ENCODE measurements at regions not wholly inside any gene's neighbourhood (a gene's known extent, or its start where the extent isn't known, plus 50 kb on each side); places are given as distances from the start of the nearest gene placed in this dataset.

DNA sequence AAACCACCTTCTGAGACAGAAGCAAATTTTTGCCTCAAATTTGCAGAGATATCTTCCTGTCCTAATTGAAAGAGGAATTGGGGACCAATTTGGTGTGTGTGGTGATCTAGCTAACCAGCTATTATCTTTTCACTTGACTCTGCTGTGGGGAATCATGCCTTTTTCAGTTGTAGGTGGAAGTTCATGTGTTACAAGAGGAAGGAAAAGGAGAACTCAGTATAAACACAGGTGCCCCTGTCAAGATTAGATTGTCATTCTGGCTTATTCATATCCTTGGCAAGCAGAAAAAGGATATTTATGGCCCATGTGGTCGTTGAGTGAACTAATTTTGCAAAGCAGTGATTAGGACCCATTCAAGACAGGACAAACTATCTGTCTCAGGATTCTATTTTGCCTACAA lies 336.8 kb upstream of the SLC30A5 start:
- TF ChIP-seq, protein P1, sequence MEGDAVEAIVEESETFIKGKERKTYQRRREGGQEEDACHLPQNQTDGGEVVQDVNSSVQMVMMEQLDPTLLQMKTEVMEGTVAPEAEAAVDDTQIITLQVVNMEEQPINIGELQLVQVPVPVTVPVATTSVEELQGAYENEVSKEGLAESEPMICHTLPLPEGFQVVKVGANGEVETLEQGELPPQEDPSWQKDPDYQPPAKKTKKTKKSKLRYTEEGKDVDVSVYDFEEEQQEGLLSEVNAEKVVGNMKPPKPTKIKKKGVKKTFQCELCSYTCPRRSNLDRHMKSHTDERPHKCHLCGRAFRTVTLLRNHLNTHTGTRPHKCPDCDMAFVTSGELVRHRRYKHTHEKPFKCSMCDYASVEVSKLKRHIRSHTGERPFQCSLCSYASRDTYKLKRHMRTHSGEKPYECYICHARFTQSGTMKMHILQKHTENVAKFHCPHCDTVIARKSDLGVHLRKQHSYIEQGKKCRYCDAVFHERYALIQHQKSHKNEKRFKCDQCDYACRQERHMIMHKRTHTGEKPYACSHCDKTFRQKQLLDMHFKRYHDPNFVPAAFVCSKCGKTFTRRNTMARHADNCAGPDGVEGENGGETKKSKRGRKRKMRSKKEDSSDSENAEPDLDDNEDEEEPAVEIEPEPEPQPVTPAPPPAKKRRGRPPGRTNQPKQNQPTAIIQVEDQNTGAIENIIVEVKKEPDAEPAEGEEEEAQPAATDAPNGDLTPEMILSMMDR (IDR thresholded peaks at IDR 0.05): no peak
- no peak for TF ChIP-seq POLR2A (IDR thresholded peaks at IDR 0.05)
- intact Hi-C loops (cut with DNase I; ENCODE audit: low total_unique reads): no loop called here
- no peak overlapping the region for H3K4me3 ChIP-seq (ENCODE audit: low read depth, poor library complexity, severe bottlenecking)
- 20 to 21% methylated on average over 1 of the region's 1 CpG for WGBS, 2 donors
- DNase-seq (ENCODE audit: low spot score in 2 of 2): no peak

DNA sequence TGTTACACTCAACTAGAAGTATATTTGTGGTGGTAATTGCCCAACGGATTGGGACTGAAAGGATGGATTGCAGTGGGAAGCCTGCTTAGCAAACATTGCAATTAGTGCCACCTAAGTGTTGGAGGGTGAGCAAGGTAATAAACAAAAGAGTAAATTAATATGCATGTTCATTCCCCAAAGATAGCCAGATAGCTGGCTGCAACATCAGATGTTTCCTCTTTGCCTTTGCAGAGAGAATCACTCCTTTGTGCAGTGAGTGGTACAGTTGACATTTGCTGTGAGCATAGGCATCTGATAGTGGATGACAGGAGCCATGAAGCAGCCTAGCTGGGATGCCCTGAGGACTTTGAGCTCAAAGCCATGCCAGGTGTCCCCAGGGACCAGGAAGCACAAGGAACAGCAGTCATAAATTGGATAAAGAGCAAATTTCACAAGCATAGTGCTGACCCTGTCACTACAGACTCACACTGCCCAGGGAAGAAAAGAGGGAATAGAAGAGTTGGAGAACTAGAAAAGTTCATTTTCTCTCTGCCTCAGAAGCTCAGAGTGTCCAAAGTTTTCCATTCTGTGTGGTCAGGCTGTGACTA lies 336.1 kb upstream of the SLC30A5 start:
- intact Hi-C loops (cut with DNase I; ENCODE audit: low total_unique reads): no loop called here

DNA sequence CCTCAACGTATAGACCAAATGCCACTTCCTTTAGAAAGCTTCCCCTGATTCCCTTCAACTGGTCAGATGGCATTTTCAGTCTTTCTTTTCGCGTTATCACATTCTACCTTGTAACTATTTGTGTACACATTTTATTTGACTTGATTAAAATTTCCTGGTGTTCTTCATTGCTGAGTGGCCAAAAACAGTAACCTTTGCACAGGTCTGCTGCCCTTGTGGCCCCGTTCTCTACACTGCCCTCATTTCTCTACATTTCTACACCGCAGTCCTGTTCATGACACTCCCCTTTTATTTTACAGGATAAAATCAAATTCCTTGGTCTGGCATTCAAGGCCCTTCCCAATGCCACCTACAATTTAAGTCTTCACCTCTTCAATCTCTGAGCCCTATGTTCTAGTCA lies 334.2 kb upstream of the SLC30A5 start:
- no peak for TF ChIP-seq POLR2A (IDR thresholded peaks at IDR 0.05)
- TF ChIP-seq, protein P1 (IDR thresholded peaks at IDR 0.05): no peak
- H3K4me3 ChIP-seq (ENCODE audit: low read depth, poor library complexity, severe bottlenecking): no peak overlapping the region
- DNase-seq (ENCODE audit: low spot score in 2 of 2): no peak
- intact Hi-C loops (cut with DNase I; ENCODE audit: low total_unique reads): no loop called here
- 88 to 92% methylated on average over 5 of the region's 5 CpGs for WGBS, 2 donors

More for the DNA sequence above, 336.1 kb upstream of the SLC30A5 start:
- 81 to 91% methylated on average over 1 of the region's 1 CpG for WGBS, 2 donors
- DNase-seq (ENCODE audit: low spot score in 2 of 2): no peak
- TF ChIP-seq, protein P1 (IDR thresholded peaks at IDR 0.05): no peak
- TF ChIP-seq POLR2A (IDR thresholded peaks at IDR 0.05): no peak
- H3K4me3 ChIP-seq (ENCODE audit: low read depth, poor library complexity, severe bottlenecking): no peak overlapping the region

DNA sequence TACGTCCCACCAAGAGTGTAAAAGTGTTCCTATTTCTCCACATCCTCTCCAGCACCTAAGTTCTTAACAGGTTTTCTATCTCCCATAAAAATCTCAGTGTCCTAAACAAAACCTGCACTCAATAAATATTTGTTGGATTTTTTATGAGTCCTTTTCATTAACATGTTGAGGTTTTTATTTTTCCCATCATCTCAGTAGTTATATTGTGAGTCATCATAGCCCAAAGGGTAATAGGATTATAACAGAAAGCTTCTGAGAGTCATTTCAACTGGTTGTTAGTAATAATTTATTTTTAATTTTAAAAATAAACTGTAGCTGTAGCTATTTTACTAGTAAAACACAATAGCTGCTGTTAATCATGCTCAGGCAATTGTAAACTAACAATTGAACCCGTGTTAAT lies 331.6 kb upstream of the SLC30A5 start:
- WGBS, 2 donors: 39 to 64% methylated on average over 2 of the region's 2 CpGs
- DNase-seq (ENCODE audit: low spot score in 2 of 2): no peak
- TF ChIP-seq, protein P1 (IDR thresholded peaks at IDR 0.05): no peak
- no peak overlapping the region for H3K4me3 ChIP-seq (ENCODE audit: low read depth, poor library complexity, severe bottlenecking)
- intact Hi-C loops (cut with DNase I; ENCODE audit: low total_unique reads): no loop called here

DNA sequence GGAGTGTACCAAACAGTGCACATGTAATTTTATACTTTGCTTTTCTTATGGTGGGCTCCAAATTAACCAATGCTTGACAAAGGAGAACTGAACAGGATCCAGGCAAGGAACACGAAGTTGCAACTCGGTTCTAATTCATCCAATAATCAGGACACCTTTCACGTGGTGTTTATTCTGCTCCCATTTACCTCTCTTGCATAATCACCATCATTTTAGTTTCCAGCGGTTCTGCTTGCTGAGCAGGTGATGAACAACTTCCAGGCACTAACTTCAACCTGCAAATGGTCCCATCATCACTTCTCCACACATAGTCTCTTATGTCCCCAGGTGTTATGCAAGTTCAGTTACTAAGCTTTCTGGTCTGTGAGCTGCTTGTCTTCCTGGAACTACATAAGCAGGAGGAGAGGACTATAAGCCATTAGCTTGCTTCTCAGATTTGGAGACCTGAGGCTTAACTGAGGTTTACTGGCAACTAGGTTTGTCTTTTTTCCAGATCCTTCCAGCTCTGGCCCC lies 326.8 kb upstream of the SLC30A5 start:
- H3K4me3 ChIP-seq (ENCODE audit: low read depth, poor library complexity, severe bottlenecking): no peak overlapping the region
- DNase-seq (ENCODE audit: low spot score in 2 of 2): no peak
- 79 to 82% methylated on average over 4 of the region's 4 CpGs for WGBS, 2 donors
- intact Hi-C loops (cut with DNase I; ENCODE audit: low total_unique reads): no loop called here
- no peak for TF ChIP-seq POLR2A (IDR thresholded peaks at IDR 0.05)
- TF ChIP-seq, protein P1 (IDR thresholded peaks at IDR 0.05): no peak

DNA sequence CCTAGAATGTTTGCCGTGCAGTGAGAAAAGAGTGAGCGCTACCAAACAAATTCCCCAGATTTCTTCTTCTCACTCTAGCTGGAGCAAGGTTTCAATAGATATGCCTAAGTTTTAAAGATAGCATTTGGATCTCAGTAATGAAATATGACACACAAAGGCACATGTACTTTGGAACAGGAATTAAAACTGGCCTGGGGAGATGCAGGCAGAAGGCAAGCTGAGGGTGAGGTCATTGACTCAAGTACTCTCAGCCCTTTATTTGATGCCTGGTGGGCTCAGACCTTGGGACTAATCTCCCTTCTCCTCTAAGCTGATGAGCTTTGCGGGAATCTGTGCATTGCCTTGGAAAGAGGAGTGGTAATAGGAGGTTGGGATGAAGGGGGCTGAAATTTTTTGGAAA lies 323.3 kb upstream of the SLC30A5 start:
- no peak overlapping the region for H3K4me3 ChIP-seq (ENCODE audit: low read depth, poor library complexity, severe bottlenecking)
- intact Hi-C loops (cut with DNase I; ENCODE audit: low total_unique reads): no loop called here
- TF ChIP-seq POLR2A (IDR thresholded peaks at IDR 0.05): no peak
- TF ChIP-seq, protein P1 (IDR thresholded peaks at IDR 0.05): no peak
- 93 to 97% methylated on average over 3 of the region's 3 CpGs for WGBS, 2 donors
- no peak for DNase-seq (ENCODE audit: low spot score in 2 of 2)

Data from lower leg skin (tissue), 4 donors.